IPS DF 4.7 (cell line): ENCODE measurements at regions not wholly inside any gene's neighbourhood (a gene's known extent, or its start where the extent isn't known, plus 50 kb on each side); places are given as distances from the start of the nearest gene placed in this dataset.

ENCODE experiments used
- DNase-seq: peaks from one replicate; pipeline ENCODE4 v3.0.0-alpha.2; 2013; ENCODE audit warnings: low spot score; ENCODE audit errors: extremely low read depth

GRCh38 chr1:5432436-5432835 lies 559.8 kb downstream of the NPHP4 start:
- no peak for DNase-seq

DNA sequence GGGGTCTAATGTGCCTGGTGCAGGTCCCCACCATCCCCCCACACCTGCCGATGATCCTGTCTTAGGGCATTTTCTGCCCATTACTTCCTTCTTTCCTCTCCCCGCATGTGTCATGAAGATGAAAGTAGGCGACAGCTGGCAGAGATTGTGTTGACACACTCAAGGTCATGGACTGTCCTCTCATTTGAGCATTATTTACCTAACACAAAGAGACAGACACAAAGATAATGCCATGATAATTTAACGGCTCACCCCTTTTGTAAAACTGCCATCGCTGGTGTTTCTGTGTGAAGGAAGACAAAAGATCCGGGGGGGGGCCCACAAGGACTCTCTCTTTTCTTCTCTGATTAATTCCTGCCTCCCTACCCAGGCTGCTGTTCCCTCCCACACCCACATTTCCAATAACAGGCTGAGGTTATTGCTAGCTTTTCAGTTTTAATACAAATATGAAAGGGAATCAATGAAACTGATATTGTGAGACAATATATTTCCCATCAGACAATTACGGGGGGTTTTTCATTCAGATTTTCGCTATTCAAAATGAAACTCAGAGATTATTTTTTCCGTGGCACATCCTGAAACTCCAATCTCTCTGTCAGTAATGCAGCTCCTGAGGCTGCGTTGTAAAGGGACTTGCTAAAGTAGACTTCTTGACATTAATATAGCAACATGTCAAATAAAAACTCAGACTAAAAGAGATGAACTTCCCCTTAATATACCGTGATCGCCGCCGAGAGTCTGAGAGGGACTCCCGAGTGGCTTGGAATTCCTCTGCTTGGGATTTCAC lies 561.1 kb downstream of the NPHP4 start:
- no peak for DNase-seq

GRCh38 chr1:5430136-5430535 lies 562.1 kb downstream of the NPHP4 start:
- DNase-seq: no peak

- no peak for DNase-seq
Measured at GRCh38 chr1:5428351-5428750, 563.9 kb downstream of the NPHP4 start.

DNA sequence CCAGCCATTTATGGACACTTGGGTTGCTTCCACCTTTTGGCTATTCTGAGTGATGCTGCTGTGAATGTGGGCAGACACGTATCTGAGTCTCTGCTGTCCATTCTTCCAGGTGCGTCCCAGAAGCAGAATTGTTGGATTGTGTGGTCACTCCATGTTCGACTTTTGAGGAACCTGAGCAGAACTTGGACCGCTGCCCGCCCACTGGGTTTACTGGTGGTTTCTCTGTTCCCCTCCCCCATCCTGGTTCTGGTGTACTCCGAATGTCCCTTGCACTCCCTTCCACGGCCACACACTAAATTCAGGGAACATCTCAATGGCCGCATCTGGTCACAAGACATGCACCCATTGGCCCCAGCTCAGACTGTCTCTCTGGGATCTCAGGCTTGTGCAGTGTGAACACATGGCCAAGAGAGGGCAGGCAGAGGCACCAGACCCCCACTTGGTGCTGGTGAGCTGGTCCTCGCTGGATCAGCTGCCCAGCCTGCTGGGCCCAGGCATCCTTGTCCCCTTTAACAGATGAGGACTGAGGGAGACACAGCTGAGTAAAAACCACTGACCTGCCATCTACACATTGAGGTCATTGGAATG lies 565.1 kb downstream of the NPHP4 start:
- no peak for DNase-seq

DNA sequence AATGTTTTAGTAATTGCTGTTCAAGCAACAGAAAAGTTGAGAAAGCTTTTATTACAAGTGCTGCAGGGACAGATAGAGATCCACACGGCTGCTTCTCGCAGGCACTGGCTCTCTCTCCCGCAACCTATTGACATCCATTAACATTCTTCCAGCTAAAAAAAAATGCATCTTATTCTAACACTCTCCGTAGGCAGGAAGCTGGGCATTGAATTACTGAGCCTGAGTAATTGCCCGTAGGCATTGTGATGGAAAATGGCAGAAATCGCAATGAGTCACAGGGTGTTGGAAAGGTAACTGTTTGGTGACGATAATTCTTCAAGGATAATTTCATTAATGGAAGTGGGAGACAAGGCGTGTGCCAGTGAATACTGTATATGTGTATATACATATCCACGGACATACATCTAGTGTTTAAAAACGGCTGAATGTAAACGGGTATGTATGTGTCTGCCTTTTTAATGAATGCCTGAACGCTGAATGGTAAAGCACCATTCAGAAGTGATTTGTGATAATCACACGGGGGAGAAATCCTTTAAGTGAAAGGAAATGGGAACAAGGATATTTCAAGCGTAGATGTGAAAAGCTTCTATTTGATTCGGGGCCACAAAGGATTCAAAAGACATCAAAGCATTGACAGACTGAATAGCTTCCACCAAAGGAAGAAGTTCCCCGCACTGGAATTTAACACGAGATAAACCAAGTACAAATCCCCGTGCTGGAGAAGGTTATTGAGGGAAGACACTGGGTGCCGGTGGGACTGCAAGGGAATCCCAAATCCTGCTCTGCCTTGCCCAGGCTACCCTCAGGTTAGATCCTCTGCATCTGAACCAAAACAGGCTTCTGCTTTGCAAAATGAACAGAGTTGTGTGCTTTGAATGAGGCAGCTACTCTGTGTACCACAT lies 567.2 kb downstream of the NPHP4 start:
- DNase-seq: no peak

- no peak for DNase-seq
Measured at GRCh38 chr1:5423109-5423508, 569.1 kb downstream of the NPHP4 start.

DNA sequence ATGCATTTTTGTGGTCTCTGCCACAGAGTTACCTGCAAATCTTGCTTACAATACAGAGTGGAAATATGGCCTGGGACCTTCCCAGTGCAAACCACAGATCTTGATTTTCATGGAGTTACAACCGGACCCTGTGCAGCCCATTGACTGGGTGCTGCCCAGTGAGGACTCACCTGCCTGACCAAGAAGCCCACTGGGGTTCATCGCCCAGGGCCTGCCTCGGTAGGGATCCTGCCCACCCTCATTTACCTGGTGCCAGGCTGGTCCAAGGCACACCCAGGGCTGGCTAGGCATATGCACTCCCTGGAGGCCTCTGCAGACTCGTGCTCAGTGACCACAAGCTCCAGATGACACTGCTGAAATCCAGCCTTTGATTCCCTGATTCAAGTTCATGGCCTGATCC lies 572.7 kb downstream of the NPHP4 start:
- no peak for DNase-seq

DNA sequence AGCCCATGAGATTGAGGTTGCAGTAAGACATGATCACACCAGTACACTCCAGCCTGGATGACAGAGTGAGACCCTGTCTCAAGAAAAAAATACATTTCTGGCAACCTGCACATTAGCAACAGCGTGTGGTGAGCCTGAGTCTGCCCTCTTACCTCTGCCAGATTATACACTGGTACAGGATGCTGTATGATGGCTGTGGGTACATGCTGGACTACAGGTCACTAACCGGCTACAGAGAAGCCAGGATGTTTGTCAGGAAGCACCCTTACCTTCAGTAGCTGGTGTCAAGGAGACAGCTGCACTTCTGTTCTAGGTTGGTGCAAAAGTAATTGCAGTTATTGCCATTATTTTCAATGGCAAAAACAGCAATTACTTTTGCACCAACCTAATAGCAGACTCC lies 575.7 kb downstream of the NPHP4 start:
- DNase-seq: no peak

DNA sequence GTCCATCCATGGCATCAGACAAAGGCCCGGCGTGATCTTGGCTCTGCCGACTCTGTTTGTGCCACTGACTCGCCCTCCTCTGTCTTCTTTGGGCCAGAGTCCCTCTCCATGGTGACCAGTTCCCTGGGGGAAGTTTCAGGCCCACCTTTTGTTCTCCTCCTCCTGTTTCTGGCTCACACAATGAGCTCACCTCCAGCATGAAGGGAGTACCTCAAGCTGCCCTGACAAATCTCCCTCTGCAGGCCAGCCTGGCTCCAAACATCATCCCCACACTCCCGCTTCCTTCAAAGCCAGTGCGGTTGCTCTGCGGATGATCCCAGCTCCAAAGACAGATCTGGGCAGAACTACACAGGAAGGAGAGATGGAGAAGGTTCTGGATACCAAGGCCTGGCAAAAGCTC lies 576.6 kb downstream of the NPHP4 start:
- DNase-seq: no peak

DNA sequence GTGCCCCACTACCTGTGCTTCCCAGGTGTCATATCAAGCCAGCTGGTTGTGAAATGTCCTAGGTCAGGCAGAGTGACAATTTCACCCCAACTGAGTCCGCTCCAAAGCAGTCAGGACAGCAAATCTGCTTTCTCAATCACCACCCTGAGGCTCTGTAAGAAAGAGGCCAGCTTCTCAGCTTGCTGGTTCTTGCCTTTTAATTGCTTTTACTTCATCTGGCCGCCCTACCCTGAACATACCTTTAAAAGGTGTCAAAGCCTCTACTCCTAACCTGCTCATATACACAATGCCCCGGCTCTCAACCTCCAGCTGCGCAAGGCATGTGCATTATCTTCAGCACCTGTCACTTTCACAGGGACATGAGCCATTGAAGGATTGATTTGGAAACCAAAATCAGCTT lies 581.6 kb downstream of the NPHP4 start:
- DNase-seq: no peak

DNA sequence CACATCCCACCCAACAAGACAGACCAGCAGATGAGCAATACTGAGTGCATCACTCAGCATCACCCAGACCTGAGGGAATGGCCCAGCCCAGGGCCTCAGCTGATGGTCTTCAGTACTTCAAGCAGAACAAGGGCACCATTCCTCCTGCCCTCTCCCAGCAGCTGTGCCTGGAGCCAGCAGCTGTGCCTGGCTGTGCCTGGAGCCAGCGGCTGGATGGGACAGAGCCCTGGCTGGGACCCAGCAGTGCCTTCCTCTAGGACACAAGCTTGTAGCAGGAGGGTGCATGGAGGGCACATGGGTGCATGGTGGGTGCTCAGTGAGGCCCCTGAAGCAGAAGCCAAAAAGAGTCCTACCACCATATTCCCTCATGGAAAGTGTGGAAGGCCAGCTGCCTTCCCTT lies 583.8 kb downstream of the NPHP4 start:
- no peak for DNase-seq

DNA sequence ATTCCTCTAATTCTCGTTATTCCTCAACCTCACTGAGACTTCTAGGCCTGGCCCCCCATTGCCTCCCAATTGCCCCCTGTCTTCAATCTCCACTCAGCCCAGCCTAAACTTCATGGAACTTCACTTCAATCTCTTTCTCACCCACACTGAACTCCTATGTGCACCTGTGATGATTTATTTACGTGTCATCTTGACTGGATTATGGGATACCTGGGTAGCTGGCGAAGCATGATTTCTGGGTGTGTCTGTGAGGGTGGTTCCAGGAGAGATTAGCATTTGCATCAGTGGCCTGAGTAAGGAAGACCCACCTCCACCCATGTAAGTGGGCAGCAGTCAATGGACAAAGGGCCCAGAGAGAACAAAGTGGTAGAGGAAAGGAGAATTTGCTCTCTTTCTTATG lies 587.0 kb downstream of the NPHP4 start:
- DNase-seq: no peak

DNA sequence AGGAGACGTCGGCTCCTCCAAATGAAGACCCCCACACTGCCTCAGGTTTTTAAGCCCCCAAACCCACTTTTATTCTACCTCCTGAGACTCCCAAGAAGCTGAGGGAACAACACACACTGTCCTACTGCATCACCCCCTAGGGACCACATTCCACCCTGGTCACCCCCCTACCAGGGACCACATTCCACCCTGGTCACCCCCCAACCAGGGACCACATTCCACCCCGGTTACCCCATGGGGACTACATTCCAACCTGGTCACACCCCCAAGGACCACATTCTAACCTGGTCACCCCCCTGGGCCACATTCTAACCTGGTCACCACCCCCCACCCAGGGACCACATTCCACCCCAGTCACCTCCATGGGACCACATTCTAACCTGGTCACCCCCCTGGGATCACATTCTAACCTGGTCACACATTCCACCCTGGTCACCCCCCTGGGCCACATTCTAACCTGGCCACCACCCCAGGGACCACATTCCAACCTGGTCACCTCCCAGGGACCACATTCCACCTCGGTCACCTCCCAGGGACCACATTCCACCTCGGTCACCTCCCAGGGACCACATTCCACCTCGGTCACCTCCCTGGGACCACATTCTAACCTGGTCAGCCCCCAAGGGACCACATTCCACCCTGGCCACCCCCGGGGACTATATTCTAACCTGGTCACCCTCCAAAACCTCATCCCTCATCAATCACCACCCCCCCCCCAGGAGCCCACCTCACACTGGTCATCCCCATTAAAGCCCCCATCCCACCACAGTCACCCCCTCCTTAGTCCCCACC lies 587.6 kb downstream of the NPHP4 start:
- no peak for DNase-seq

DNA sequence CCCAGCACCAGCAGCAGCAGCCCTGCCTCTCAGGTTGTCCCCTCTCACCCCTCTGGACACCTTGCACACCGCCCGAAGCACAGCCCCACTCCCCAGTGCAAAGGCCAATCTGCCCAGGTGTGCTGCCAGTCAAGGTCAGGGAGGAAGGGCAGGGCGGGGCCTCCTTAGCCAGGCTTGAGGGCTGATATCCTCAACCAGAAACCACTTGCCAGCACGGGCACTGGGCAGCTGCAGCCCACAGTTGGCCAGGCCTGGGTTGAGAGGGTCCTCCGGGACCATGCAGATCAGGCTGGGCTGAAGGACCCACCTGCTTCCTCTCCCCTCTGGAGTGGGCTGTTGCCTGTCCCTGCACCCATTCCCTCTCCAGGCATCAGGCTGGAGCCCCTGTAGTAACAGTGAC lies 588.3 kb downstream of the NPHP4 start:
- no peak for DNase-seq

- DNase-seq: no peak
Measured at GRCh38 chr1:5402618-5403017, 589.6 kb downstream of the NPHP4 start.

- no peak for DNase-seq
Measured at GRCh38 chr1:5399771-5400170, 592.5 kb downstream of the NPHP4 start.

DNA sequence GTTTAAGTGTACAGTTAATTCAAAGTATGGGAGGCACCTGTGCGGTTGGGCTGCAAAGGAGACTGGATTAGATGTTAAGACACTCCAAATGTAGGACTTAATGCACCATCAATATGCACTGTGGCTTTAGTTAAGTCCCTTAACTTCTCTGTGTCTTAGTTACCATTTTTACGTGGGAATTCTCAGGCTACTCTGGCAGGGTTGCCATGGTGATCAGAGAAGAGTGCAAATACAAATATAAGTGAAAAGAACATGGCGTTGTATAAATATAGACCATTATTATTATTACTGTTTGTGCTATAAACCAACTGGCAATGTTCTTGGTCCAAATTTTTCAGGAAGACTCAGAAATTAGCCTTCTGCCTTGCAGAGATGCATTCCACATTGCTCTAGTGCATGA lies 595.6 kb downstream of the NPHP4 start:
- DNase-seq: no peak

GRCh38 chr1:5394111-5394510 lies 598.1 kb downstream of the NPHP4 start:
- no peak for DNase-seq

DNA sequence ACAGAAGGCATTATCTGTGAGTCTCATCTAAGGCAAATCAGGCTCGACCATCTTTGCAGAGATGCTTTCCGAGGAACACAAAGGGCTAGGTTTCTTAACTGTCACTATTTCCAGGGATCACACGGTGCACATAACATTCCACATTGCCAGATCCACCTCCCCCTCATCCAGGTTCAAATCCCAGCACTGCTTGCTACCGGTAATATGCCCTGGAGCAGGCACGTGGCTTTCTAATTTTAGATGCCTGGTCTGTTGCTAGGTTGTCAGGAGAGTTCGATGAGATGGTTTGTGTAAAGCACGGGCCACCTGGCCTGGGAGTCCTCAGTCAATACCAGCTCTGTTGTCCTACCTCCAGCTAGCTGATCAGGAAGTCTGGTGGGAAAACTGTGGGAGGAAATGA lies 598.6 kb downstream of the NPHP4 start:
- no peak for DNase-seq

DNA sequence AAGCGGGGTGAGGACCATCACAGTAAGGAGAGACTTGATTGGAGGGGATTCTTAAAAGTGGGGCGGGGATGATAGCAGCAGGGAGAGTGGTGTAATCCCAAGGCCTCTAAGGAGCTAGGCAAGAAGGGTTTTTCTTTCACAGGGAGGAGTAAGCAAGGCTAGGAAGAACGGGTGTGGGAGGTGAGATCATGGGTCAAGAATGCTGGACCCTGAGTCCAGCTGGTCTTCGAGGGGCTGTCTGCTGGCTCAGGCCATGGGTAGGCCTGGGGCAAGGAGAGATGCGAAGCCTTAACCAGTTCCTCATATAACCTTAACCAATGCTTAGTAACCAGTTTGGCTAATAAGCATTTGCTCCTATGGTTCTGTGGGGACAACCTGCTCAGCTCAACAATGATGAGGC lies 599.1 kb downstream of the NPHP4 start:
- DNase-seq: no peak

DNA sequence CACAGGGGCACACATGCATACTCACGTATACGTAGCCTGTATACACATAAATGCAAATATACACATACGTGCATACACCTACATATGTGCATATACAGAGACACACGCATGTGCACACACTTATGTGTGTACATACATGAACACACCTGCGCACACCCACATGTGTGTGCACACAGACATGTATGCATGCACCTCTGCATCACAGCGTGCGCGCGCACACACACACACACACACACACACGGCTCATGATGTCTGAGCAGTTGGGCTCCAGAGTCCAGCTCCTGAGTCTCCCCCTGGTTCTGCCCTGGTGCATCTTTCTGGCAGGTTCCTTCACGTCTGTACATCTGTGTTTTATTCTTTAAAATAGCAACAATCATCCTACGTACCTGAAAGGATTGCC lies 600.5 kb downstream of the NPHP4 start:
- DNase-seq: no peak
